ENCODE measurements at regions not wholly inside any gene's neighbourhood (a gene's known extent, or its start where the extent isn't known, plus 50 kb on each side); places are given as distances from the start of the nearest gene placed in this dataset.

DNA sequence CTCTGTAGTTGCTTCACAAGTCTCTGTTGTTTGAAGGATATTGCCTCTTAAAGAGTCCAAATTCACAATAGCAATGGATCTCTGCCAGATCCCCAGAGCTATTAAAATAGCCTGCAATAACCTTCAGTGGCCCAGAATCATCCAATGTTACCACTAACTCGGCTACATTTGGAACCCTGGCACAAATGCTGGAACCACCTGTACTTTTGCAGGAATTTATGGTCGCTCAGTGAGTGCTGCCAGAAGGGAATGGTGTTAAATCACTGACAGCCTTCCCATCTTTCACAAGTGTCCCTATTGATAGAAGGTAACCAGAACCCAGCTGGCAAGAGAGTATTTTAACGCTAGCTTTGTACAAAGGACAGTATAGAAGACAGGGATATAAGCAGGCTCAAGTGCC is 298.8 kb upstream of the PLSCR5 start:
- TF ChIP-seq, protein P1, sequence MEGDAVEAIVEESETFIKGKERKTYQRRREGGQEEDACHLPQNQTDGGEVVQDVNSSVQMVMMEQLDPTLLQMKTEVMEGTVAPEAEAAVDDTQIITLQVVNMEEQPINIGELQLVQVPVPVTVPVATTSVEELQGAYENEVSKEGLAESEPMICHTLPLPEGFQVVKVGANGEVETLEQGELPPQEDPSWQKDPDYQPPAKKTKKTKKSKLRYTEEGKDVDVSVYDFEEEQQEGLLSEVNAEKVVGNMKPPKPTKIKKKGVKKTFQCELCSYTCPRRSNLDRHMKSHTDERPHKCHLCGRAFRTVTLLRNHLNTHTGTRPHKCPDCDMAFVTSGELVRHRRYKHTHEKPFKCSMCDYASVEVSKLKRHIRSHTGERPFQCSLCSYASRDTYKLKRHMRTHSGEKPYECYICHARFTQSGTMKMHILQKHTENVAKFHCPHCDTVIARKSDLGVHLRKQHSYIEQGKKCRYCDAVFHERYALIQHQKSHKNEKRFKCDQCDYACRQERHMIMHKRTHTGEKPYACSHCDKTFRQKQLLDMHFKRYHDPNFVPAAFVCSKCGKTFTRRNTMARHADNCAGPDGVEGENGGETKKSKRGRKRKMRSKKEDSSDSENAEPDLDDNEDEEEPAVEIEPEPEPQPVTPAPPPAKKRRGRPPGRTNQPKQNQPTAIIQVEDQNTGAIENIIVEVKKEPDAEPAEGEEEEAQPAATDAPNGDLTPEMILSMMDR (IDR thresholded peaks at IDR 0.05), result no peak
- intact Hi-C loops (cut with DNase I), result no loop called here
- no peaks in the 10 kb centered on the region for H3K36me3 ChIP-seq
- no peak for ATAC-seq
- H3K27me3 ChIP-seq, result no peaks in the 10 kb centered on the region
- no peak for DNase-seq
- H3K27ac ChIP-seq, result no peak overlapping the region
- H3K4me1 ChIP-seq, result no peaks in the 10 kb centered on the region
- no peaks in the 10 kb centered on the region for H3K9me3 ChIP-seq
- no peak overlapping the region for H3K4me3 ChIP-seq

- no peaks in the 10 kb centered on the region for H3K4me1 ChIP-seq
- ATAC-seq (no peak), DNase-seq (no peak)
- intact Hi-C loops (cut with DNase I), result no loop called here
- no peaks in the 10 kb centered on the region for H3K27me3 ChIP-seq
- no peak overlapping the region for H3K4me3 ChIP-seq
- no peaks in the 10 kb centered on the region for H3K36me3 ChIP-seq
- TF ChIP-seq, protein P1 (IDR thresholded peaks at IDR 0.05), result no peak
- no peak overlapping the region for H3K27ac ChIP-seq
- H3K9me3 ChIP-seq, result no peaks in the 10 kb centered on the region
Observed at GRCh38 chr3:146899171-146899570, 294.0 kb upstream of the PLSCR5 start.

DNA sequence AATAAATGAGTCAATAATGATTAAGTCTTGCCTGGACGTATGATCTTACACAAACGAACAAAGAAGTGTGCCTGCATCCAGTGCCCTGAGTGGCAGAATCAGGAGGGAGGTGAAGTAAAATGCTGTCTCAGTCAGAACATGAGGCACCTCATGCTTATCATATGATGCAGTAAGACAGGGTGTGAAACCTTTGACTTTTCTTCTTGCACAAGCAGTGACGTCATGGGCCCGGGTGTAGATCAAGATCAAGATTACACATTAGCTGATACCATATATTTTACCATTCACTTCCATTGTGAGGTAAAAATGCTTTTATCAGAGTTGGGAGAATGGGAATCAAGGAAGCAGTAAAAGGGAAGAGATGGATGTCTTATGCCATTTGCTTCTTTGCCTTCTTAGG is 291.6 kb upstream of the PLSCR5 start:
- Histone ChIP-seq H3K9me3 (no peaks in the 10 kb centered on the region), H3K36me3 (no peaks in the 10 kb centered on the region), H3K4me1 (no peaks in the 10 kb centered on the region), H3K27me3 (no peaks in the 10 kb centered on the region), H3K4me3 (no peak overlapping the region), H3K27ac (no peak overlapping the region)
- intact Hi-C loops (cut with DNase I), result no loop called here
- TF ChIP-seq, protein P1 (IDR thresholded peaks at IDR 0.05), result no peak
- no peak for ATAC-seq
- DNase-seq, result no peak

DNA sequence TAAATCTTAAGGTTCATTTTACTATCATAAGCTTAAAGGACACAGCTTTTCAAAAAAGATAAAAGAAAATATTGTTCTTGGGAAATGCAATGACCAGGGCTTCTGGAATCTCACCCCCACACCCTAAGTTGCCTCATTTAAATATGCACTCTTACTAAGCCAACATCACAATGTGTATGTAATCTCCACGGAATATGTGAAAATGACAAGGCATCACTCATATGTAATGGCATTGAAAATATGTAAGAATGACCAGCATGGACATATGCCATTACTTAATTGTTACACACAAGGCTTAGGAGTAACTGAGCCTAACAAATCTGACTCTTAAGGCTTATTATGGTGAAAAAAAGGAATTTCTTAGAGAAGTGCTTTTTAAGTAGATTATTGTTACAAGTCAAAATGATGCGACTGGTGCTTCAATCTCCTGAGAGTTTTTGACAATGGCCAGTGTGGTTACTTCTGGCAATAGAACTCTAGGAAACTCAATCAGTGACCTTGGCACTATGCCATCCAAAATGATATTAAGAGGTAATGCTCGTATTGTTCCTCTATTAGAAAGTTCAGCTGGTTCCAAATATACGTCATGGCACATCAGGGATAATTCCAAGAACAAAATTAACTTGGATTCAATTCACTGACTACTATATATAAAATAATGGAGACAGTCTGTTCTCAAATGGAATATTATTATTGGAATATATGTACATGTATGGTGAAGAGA is 290.0 kb upstream of the PLSCR5 start:
- no peak overlapping the region for H3K4me3 ChIP-seq
- no peak for ATAC-seq
- H3K27ac ChIP-seq, result no peak overlapping the region

DNA sequence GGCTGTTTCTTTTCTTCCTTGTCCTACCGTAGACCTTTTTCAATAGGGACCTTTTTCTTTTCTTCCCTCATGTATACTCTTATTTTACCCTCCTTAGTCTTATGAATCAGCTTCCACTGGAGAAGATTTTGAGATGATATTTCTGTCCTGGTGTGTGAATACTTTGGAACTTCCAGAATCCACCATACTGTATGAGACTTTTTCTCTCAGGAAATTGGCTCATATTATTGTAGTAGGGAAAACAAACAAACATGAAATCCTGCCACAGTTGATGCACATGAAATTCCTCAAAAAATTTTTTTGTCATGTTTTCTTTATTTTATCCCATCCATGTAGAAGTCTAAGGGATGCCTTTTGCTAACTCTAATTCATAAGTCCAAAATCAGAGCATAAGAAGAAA is 289.3 kb upstream of the PLSCR5 start:
- no peak for ATAC-seq
- H3K27me3 ChIP-seq, result no peaks in the 10 kb centered on the region
- intact Hi-C loops (cut with DNase I), result no loop called here
- TF ChIP-seq, protein P1 (IDR thresholded peaks at IDR 0.05), result no peak
- DNase-seq, result no peak
- H3K27ac ChIP-seq, result no peak overlapping the region
- H3K4me1 ChIP-seq, result no peaks in the 10 kb centered on the region
- no peaks in the 10 kb centered on the region for H3K9me3 ChIP-seq
- H3K4me3 ChIP-seq, result no peak overlapping the region
- H3K36me3 ChIP-seq, result no peaks in the 10 kb centered on the region

More for the DNA sequence above, 290.0 kb upstream of the PLSCR5 start:
- intact Hi-C loops (cut with DNase I), result no loop called here
- TF ChIP-seq, protein P1 (IDR thresholded peaks at IDR 0.05), result no peak
- no peaks in the 10 kb centered on the region for H3K4me1 ChIP-seq
- no peak for DNase-seq
- no peaks in the 10 kb centered on the region for H3K36me3 ChIP-seq
- H3K9me3 ChIP-seq, result no peaks in the 10 kb centered on the region
- no peaks in the 10 kb centered on the region for H3K27me3 ChIP-seq

Data from left lung (tissue), 4 donors.